ENCODE measurements at regions not wholly inside any gene's neighbourhood (a gene's known extent, or its start where the extent isn't known, plus 50 kb on each side); places are given as distances from the start of the nearest gene placed in this dataset.

DNA sequence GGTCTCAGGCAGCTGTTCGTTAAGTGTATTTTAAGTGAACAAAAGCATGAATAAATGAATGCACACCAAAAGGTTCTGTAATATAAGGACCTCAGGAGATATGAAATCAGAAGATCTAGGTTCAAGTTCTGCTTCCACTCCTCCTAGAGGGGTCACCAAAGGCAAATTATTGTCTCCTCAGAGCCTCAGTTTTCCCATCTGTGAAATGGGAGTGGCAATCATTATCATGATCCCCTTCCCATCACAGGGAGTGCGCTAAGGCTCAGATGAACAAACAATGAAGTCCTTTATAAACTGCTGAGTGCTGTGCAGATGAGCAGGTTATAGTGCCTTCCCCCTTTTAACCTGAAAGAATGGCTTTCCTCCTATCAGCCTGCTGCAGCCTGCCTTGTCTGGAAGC, 248.3 kb upstream of the C16orf82 start:
- TF ChIP-seq JUN (CRISPR knock-in tag; IDR thresholded peaks at IDR 0.05) (no peak), GABPB1 (CRISPR knock-in tag; IDR thresholded peaks at IDR 0.05) (no peak), NR2C2 (CRISPR knock-in tag; IDR thresholded peaks at IDR 0.05) (no peak), ZNF121 (CRISPR knock-in tag; IDR thresholded peaks at IDR 0.05) (no peak), ZNF317 (CRISPR knock-in tag; IDR thresholded peaks at IDR 0.05; ENCODE audit: borderline replicate concordance, low read depth) (no peak), EMX1 (CRISPR knock-in tag; IDR thresholded peaks at IDR 0.05) (no peak), SMAD3 (CRISPR knock-in tag; IDR thresholded peaks at IDR 0.05; ENCODE audit: borderline replicate concordance) (no peak), ELF4 (CRISPR knock-in tag; IDR thresholded peaks at IDR 0.05; ENCODE audit: low read depth) (no peak)
- TF ChIP-seq, protein P1, sequence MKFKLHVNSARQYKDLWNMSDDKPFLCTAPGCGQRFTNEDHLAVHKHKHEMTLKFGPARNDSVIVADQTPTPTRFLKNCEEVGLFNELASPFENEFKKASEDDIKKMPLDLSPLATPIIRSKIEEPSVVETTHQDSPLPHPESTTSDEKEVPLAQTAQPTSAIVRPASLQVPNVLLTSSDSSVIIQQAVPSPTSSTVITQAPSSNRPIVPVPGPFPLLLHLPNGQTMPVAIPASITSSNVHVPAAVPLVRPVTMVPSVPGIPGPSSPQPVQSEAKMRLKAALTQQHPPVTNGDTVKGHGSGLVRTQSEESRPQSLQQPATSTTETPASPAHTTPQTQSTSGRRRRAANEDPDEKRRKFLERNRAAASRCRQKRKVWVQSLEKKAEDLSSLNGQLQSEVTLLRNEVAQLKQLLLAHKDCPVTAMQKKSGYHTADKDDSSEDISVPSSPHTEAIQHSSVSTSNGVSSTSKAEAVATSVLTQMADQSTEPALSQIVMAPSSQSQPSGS (CRISPR knock-in tag; IDR thresholded peaks at IDR 0.05; ENCODE audit: borderline replicate concordance, low read depth): no peak
- TF ChIP-seq, protein P2, sequence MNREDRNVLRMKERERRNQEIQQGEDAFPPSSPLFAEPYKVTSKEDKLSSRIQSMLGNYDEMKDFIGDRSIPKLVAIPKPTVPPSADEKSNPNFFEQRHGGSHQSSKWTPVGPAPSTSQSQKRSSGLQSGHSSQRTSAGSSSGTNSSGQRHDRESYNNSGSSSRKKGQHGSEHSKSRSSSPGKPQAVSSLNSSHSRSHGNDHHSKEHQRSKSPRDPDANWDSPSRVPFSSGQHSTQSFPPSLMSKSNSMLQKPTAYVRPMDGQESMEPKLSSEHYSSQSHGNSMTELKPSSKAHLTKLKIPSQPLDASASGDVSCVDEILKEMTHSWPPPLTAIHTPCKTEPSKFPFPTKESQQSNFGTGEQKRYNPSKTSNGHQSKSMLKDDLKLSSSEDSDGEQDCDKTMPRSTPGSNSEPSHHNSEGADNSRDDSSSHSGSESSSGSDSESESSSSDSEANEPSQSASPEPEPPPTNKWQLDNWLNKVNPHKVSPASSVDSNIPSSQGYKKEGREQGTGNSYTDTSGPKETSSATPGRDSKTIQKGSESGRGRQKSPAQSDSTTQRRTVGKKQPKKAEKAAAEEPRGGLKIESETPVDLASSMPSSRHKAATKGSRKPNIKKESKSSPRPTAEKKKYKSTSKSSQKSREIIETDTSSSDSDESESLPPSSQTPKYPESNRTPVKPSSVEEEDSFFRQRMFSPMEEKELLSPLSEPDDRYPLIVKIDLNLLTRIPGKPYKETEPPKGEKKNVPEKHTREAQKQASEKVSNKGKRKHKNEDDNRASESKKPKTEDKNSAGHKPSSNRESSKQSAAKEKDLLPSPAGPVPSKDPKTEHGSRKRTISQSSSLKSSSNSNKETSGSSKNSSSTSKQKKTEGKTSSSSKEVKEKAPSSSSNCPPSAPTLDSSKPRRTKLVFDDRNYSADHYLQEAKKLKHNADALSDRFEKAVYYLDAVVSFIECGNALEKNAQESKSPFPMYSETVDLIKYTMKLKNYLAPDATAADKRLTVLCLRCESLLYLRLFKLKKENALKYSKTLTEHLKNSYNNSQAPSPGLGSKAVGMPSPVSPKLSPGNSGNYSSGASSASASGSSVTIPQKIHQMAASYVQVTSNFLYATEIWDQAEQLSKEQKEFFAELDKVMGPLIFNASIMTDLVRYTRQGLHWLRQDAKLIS (CRISPR knock-in tag; IDR thresholded peaks at IDR 0.05; ENCODE audit: borderline replicate concordance): no peak
- TF ChIP-seq, protein P3, sequence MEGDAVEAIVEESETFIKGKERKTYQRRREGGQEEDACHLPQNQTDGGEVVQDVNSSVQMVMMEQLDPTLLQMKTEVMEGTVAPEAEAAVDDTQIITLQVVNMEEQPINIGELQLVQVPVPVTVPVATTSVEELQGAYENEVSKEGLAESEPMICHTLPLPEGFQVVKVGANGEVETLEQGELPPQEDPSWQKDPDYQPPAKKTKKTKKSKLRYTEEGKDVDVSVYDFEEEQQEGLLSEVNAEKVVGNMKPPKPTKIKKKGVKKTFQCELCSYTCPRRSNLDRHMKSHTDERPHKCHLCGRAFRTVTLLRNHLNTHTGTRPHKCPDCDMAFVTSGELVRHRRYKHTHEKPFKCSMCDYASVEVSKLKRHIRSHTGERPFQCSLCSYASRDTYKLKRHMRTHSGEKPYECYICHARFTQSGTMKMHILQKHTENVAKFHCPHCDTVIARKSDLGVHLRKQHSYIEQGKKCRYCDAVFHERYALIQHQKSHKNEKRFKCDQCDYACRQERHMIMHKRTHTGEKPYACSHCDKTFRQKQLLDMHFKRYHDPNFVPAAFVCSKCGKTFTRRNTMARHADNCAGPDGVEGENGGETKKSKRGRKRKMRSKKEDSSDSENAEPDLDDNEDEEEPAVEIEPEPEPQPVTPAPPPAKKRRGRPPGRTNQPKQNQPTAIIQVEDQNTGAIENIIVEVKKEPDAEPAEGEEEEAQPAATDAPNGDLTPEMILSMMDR (IDR thresholded peaks at IDR 0.05): no peak
- TF ChIP-seq, protein P4, sequence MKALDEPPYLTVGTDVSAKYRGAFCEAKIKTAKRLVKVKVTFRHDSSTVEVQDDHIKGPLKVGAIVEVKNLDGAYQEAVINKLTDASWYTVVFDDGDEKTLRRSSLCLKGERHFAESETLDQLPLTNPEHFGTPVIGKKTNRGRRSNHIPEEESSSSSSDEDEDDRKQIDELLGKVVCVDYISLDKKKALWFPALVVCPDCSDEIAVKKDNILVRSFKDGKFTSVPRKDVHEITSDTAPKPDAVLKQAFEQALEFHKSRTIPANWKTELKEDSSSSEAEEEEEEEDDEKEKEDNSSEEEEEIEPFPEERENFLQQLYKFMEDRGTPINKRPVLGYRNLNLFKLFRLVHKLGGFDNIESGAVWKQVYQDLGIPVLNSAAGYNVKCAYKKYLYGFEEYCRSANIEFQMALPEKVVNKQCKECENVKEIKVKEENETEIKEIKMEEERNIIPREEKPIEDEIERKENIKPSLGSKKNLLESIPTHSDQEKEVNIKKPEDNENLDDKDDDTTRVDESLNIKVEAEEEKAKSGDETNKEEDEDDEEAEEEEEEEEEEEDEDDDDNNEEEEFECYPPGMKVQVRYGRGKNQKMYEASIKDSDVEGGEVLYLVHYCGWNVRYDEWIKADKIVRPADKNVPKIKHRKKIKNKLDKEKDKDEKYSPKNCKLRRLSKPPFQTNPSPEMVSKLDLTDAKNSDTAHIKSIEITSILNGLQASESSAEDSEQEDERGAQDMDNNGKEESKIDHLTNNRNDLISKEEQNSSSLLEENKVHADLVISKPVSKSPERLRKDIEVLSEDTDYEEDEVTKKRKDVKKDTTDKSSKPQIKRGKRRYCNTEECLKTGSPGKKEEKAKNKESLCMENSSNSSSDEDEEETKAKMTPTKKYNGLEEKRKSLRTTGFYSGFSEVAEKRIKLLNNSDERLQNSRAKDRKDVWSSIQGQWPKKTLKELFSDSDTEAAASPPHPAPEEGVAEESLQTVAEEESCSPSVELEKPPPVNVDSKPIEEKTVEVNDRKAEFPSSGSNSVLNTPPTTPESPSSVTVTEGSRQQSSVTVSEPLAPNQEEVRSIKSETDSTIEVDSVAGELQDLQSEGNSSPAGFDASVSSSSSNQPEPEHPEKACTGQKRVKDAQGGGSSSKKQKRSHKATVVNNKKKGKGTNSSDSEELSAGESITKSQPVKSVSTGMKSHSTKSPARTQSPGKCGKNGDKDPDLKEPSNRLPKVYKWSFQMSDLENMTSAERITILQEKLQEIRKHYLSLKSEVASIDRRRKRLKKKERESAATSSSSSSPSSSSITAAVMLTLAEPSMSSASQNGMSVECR (CRISPR knock-in tag; IDR thresholded peaks at IDR 0.05; ENCODE audit: borderline replicate concordance): no peak
